Fibroblast of skin of scalp (primary cell): ENCODE measurements at regions not wholly inside any gene's neighbourhood (a gene's known extent, or its start where the extent isn't known, plus 50 kb on each side); places are given as distances from the start of the nearest gene placed in this dataset.
"Not testable (repeated sequence)": the region's sequence is repeated elsewhere in the genome, so short reads cannot be mapped to it uniquely, and the experiment has no call there.

Source experiments
- DNase-seq: peaks from one replicate; pipeline ENCODE4 v3.0.0-alpha.2; 2013

GRCh38 chr20:53891306-53891894 is 179.0 kb downstream of the BCAS1 start:
- peak; percentile 33 for DNase-seq

- no peak for DNase-seq
Observed at GRCh38 chr20:53890443-53891305, 179.7 kb downstream of the BCAS1 start.

GRCh38 chr20:53889411-53890148 is 180.8 kb downstream of the BCAS1 start:
- DNase-seq: no peak

- no peak for DNase-seq
Observed at GRCh38 chr20:53888951-53889350, 181.4 kb downstream of the BCAS1 start.

- DNase-seq: no peak
Observed at GRCh38 chr20:53888510-53888909, 181.9 kb downstream of the BCAS1 start.

GRCh38 chr20:53887973-53888372 is 182.4 kb downstream of the BCAS1 start:
- no peak for DNase-seq

- no peak for DNase-seq
Observed at GRCh38 chr20:53884859-53885541, 185.4 kb downstream of the BCAS1 start.

- DNase-seq: peak; percentile 81
Observed at GRCh38 chr20:53883098-53883911, 187.1 kb downstream of the BCAS1 start.

- not testable (repeated sequence) for DNase-seq
Observed at GRCh38 chr20:53882438-53882986, 187.9 kb downstream of the BCAS1 start.

GRCh38 chr20:53881362-53881761 is 189.0 kb downstream of the BCAS1 start:
- DNase-seq: no peak

- DNase-seq: no peak
Observed at GRCh38 chr20:53880108-53880641, 190.2 kb downstream of the BCAS1 start.

- no peak for DNase-seq
Observed at GRCh38 chr20:53879048-53879684, 191.2 kb downstream of the BCAS1 start.

GRCh38 chr20:53878262-53879047 is 191.9 kb downstream of the BCAS1 start:
- DNase-seq: no peak

GRCh38 chr20:53876956-53877355 is 193.4 kb downstream of the BCAS1 start:
- no peak for DNase-seq

- no peak for DNase-seq
Observed at GRCh38 chr20:53876470-53876869, 193.9 kb downstream of the BCAS1 start.

GRCh38 chr20:53875452-53875851 is 194.9 kb downstream of the BCAS1 start:
- no peak for DNase-seq

- no peak for DNase-seq
Observed at GRCh38 chr20:53874706-53875105, 195.7 kb downstream of the BCAS1 start.

GRCh38 chr20:53874104-53874503 is 196.3 kb downstream of the BCAS1 start:
- DNase-seq: no peak

GRCh38 chr20:53873230-53873604 is 197.2 kb downstream of the BCAS1 start:
- no peak for DNase-seq
